Fibroblast of the aortic adventitia (primary cell): ENCODE measurements at regions not wholly inside any gene's neighbourhood (a gene's known extent, or its start where the extent isn't known, plus 50 kb on each side); places are given as distances from the start of the nearest gene placed in this dataset.

Source experiments
- DNase-seq: peaks from one replicate; pipeline ENCODE4 v3.0.0-alpha.2; 2010; ENCODE audit warnings: low read depth
- H3K4me3 ChIP-seq: 2 replicates; pipeline ENCODE4 v1.5.1; 2011; ENCODE audit warnings: low read depth, mild to moderate bottlenecking, control low read depth, low read length, moderate library complexity
- CTCF ChIP-seq: IDR thresholded peaks from 2 replicates; pipeline ENCODE4 v1.5.1; 2011; ENCODE audit warnings: mild to moderate bottlenecking, low read length, control low read depth, inconsistent platforms; ENCODE audit not compliant: insufficient read depth

- DNase-seq = no peak
- H3K4me3 ChIP-seq = no peak overlapping the region
- no peak for TF ChIP-seq CTCF
These were observed 189.2 kb upstream of the POU3F3 start for GRCh38 chr2:104664672-104665071.

- H3K4me3 ChIP-seq = no peak overlapping the region
- TF ChIP-seq CTCF = no peak
- no peak for DNase-seq
These were observed 185.3 kb upstream of the POU3F3 start for GRCh38 chr2:104668631-104669030.

- no peak overlapping the region for H3K4me3 ChIP-seq
- DNase-seq = no peak
- no peak for TF ChIP-seq CTCF
These were observed 180.7 kb upstream of the POU3F3 start for GRCh38 chr2:104673225-104673624.

- no peak for DNase-seq
- no peak for TF ChIP-seq CTCF
- no peak overlapping the region for H3K4me3 ChIP-seq
These were observed 175.7 kb upstream of the POU3F3 start for GRCh38 chr2:104678181-104678580.

GRCh38 chr2:104685591-104685990 is 168.3 kb upstream of the POU3F3 start:
- H3K4me3 ChIP-seq = no peak overlapping the region
- no peak for TF ChIP-seq CTCF
- no peak for DNase-seq

GRCh38 chr2:104687147-104687546 is 166.8 kb upstream of the POU3F3 start:
- DNase-seq = no peak
- TF ChIP-seq CTCF = no peak
- no peak overlapping the region for H3K4me3 ChIP-seq

GRCh38 chr2:104690255-104690984 is 163.5 kb upstream of the POU3F3 start:
- H3K4me3 ChIP-seq = no peak overlapping the region
- TF ChIP-seq CTCF = no peak
- DNase-seq = no peak
